B cell (primary cell): ENCODE measurements at regions not wholly inside any gene's neighbourhood (a gene's known extent, or its start where the extent isn't known, plus 50 kb on each side); places are given as distances from the start of the nearest gene placed in this dataset.

Source experiments
- ATAC-seq: fragments of 200-7000 bp; cut with Tn5 transposase; one replicate; pipeline ENCODE4 v1.10.0; 2021; ENCODE audit warnings: low read depth, mild to moderate bottlenecking, moderate number of reproducible peaks, moderate library complexity
- CTCF ChIA-PET: fragments of 350-600 bp; sonication (Branson Sonifier 250); formaldehyde crosslinking; loops from one replicate; lab custom pipeline; 2021; ENCODE audit warnings: antibody characterized with exemption, inconsistent platforms; lab: Charles Lee
- POLR2A ChIA-PET: fragments of 350-600 bp; sonication (Branson Sonifier 250); formaldehyde crosslinking; loops from one replicate; lab custom pipeline; 2021; ENCODE audit warnings: antibody characterized with exemption; lab: Charles Lee
- DNase-seq: peaks from one replicate; pipeline ENCODE4 v3.0.0; 2013
- H2AFZ ChIP-seq: 2 replicates; pipeline ENCODE4 v1.6.1; 2012; ENCODE audit warnings: mild to moderate bottlenecking, low read depth, low read length; ENCODE audit not compliant: insufficient read depth, poor library complexity, severe bottlenecking
- H3K27ac ChIP-seq, 2 donors: 1 replicate in 1 of 2; 2 replicates in 1 of 2; pipeline ENCODE4 v1.5.1; 2012 to 2013; ENCODE audit warnings: low read length in 2 of 2, mild to moderate bottlenecking in 2 of 2, moderate library complexity in 1 of 2
- H3K27me3 ChIP-seq, 4 experiments: fragments of 200-600 bp in 1 of 4; sonication (generic) in 1 of 4; replicated peaks in 1 of 4; 1 replicate in 2 of 4; 2 replicates in 2 of 4; pipeline versions ENCODE4 v1.6.1 to v1.7.0; 2013 to 2016; ENCODE audit warnings: low read length in 3 of 4, mild to moderate bottlenecking in 2 of 4, mixed read lengths in 1 of 4, moderate library complexity in 1 of 4; ENCODE audit not compliant: insufficient read depth in 4 of 4, control insufficient read depth in 3 of 4; ENCODE audit errors: control extremely low read depth in 1 of 4
- H3K36me3 ChIP-seq, 2 experiments: replicated peaks in 1 of 2; 1 replicate in 1 of 2; 2 replicates in 1 of 2; pipeline versions ENCODE4 v1.6.1 to v1.7.1; 2013; ENCODE audit warnings: low read length in 1 of 2; ENCODE audit not compliant: insufficient read depth in 2 of 2, control insufficient read depth in 1 of 2; ENCODE audit errors: control extremely low read depth in 1 of 2, extremely low read depth in 1 of 2
- H3K4me1 ChIP-seq, 2 donors: fragments of 200-600 bp in 1 of 2; sonication (generic) in 1 of 2; 1 replicate in 1 of 2; 2 replicates in 1 of 2; pipeline versions ENCODE4 v1.5.1 to v1.6.1; 2013 to 2017; ENCODE audit warnings: low read length in 2 of 2; ENCODE audit not compliant: control insufficient read depth in 2 of 2, insufficient read depth in 2 of 2
- H3K4me2 ChIP-seq: replicated peaks from 2 replicates; pipeline ENCODE3; 2012; ENCODE audit warnings: mild to moderate bottlenecking, low read depth, low read length; ENCODE audit not compliant: poor library complexity, severe bottlenecking
- H3K4me3 ChIP-seq, 5 experiments: fragments of 200-600 bp in 1 of 5; sonication (generic) in 1 of 5; 1 replicate in 3 of 5; 2 replicates in 2 of 5; pipeline versions ENCODE4 v1.5.1 to v1.7.0; 2011 to 2016; ENCODE audit warnings: low read length in 4 of 5, mild to moderate bottlenecking in 4 of 5, low read depth in 2 of 5, control low read depth in 1 of 5, moderate library complexity in 1 of 5; ENCODE audit not compliant: insufficient read depth in 1 of 5; ENCODE audit errors: control extremely low read depth in 1 of 5, extremely low read depth in 1 of 5
- H3K79me2 ChIP-seq: fragments of 200-600 bp; sonication (generic); one replicate; pipeline ENCODE4 v1.6.0; 2016; ENCODE audit warnings: low read length; ENCODE audit not compliant: control insufficient read depth, insufficient read depth
- H3K9ac ChIP-seq: fragments of 200-600 bp; sonication (generic); 2 replicates; pipeline ENCODE4 v1.6.1; 2017; ENCODE audit warnings: mild to moderate bottlenecking, low read length, moderate library complexity
- H3K9me3 ChIP-seq, 3 donors: one replicate each; pipeline versions ENCODE4 v1.6.1 to v1.7.1; 2013; ENCODE audit warnings: low read length in 2 of 3; ENCODE audit not compliant: control insufficient read depth in 2 of 3, insufficient read depth in 1 of 3; ENCODE audit errors: control extremely low read depth in 1 of 3
- H4K20me1 ChIP-seq: 2 replicates; pipeline ENCODE4 v1.6.0; 2012; ENCODE audit warnings: mild to moderate bottlenecking, low read length; ENCODE audit not compliant: insufficient read depth, control insufficient read depth, poor library complexity, severe bottlenecking
- H3K27ac Mint-ChIP-seq: one replicate; pipeline ENCODE4 v1.8.0; 2021; ENCODE audit warnings: mixed read lengths
- H3K27me3 Mint-ChIP-seq: one replicate; pipeline ENCODE4 v1.8.0; 2021; ENCODE audit warnings: mixed read lengths
- H3K4me1 Mint-ChIP-seq: one replicate; pipeline ENCODE4 v1.8.0; 2021; ENCODE audit warnings: mixed read lengths
- H3K4me3 Mint-ChIP-seq: one replicate; pipeline ENCODE4 v1.8.0; 2021; ENCODE audit warnings: mixed read lengths
- H3K9me3 Mint-ChIP-seq: one replicate; pipeline ENCODE4 v1.8.0; 2022; ENCODE audit warnings: mixed read lengths; ENCODE audit not compliant: insufficient read depth
- EZH2 ChIP-seq: IDR thresholded peaks from 2 replicates; pipeline ENCODE4 v1.6.1; 2012; ENCODE audit warnings: borderline replicate concordance, low read depth, mild to moderate bottlenecking, moderate library complexity, low read length; ENCODE audit not compliant: insufficient read depth, poor library complexity, severe bottlenecking
- WGBS: methylation state at CpG from one replicate; pipeline ENCODE4 v1.1.5; 2013; ENCODE audit warnings: missing lambda C conversion rate; ENCODE audit not compliant: insufficient coverage; 5-methylcytosine and 5-hydroxymethylcytosine counted together
- intact Hi-C: fragments of 100-400 bp; cut with micrococcal nuclease; formaldehyde crosslinking; loops from one replicate; pipeline ENCODE4 v1.10.0; 2022
- TF ChIP-seq, protein P1 (sequence below): fragments of 200-600 bp; IDR thresholded peaks from one replicate; pipeline ENCODE4 v1.8.0; 2022; ENCODE audit warnings: antibody characterized with exemption, mild to moderate bottlenecking

DNA sequence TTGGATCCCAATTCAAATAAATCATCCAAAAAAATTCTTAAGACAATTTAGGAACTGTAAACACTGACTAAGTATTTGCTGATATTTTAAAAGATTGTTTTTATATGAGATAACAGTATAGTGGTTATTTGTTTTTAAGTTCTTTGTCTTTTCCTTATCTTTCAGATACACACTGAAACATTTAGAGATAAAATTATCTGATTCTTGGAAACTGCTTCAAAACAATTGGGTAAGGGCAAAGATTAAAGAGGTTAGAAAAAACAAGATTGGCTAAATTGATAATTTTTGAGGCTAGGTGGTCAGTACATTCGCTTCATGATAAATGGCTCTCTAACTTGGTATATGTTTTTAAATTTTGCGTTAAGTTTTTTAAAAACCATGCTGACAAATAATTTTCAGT, 117.3 kb downstream of the PSMG1 start:
- H3K4me1 ChIP-seq = no peaks in the 10 kb centered on the region
- H3K4me2 ChIP-seq = no peak overlapping the region
- CTCF ChIA-PET = no interaction called here
- no peak for ATAC-seq
- no peak overlapping the region for H3K27ac ChIP-seq
- H3K9ac ChIP-seq = no peak overlapping the region
- intact Hi-C loops = no loop called here
- Mint-ChIP-seq H3K4me1 (no peaks in the 10 kb centered on the region), H3K27ac (no peak overlapping the region), H3K4me3 (no peak overlapping the region), H3K27me3 (peaks cover 3% of the 10 kb centered on the region), H3K9me3 (peaks cover 3% of the 10 kb centered on the region)
- WGBS = no CpG with 5 or more reads among the region's 2 CpGs
- H3K27me3 ChIP-seq = no peaks in the 10 kb centered on the region
- TF ChIP-seq, protein P1, sequence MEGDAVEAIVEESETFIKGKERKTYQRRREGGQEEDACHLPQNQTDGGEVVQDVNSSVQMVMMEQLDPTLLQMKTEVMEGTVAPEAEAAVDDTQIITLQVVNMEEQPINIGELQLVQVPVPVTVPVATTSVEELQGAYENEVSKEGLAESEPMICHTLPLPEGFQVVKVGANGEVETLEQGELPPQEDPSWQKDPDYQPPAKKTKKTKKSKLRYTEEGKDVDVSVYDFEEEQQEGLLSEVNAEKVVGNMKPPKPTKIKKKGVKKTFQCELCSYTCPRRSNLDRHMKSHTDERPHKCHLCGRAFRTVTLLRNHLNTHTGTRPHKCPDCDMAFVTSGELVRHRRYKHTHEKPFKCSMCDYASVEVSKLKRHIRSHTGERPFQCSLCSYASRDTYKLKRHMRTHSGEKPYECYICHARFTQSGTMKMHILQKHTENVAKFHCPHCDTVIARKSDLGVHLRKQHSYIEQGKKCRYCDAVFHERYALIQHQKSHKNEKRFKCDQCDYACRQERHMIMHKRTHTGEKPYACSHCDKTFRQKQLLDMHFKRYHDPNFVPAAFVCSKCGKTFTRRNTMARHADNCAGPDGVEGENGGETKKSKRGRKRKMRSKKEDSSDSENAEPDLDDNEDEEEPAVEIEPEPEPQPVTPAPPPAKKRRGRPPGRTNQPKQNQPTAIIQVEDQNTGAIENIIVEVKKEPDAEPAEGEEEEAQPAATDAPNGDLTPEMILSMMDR = no peak
- no peak for TF ChIP-seq EZH2
- POLR2A ChIA-PET = no interaction called here
- no peak for DNase-seq
- no peak overlapping the region for H3K4me3 ChIP-seq
- no peak overlapping the region for H2AFZ ChIP-seq
- H3K79me2 ChIP-seq = no peaks in the 10 kb centered on the region
- no peaks in the 10 kb centered on the region for H4K20me1 ChIP-seq
- H3K36me3 ChIP-seq = no peaks in the 10 kb centered on the region
- peaks cover 0 to 6% (median 0%) of the 10 kb centered on the region in 3 donors for H3K9me3 ChIP-seq

DNA sequence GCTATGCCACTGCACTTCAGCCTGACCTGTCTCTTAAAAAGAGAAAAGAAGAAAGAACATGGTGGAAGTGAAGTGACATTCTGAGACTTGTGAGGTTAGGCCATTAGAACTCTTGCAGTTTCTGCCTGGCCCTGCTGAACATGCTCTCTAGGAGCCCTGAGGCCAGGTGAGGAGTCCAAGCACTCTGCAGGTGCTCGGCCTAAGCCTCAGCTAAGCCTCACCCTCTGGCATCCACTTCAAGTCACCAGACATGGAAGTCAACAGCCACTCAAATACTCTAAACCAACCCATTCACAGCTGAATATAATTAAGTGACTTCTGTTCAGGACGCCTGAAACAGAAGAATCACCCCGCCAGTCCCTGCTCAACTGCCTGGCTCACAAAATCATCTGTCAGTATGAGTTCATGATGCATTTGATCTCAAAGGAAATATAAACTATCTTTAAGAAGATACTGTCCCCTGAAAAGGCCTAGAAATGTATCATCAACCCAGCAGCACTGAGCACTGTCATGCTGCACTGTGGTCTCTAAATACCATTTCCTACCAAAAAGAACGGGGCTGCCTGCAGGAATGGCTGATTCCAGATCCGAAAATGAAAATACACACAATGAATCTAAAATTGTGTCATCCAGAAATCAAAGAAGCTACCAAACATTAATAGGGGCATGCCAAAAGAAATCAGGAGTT, 118.8 kb downstream of the PSMG1 start:
- 100% methylated on average over 3 of the region's 5 CpGs for WGBS
- H3K4me1 Mint-ChIP-seq = no peaks in the 10 kb centered on the region
- H3K27me3 Mint-ChIP-seq = peaks cover 3% of the 10 kb centered on the region
- Histone ChIP-seq H3K27me3 (no peaks in the 10 kb centered on the region), H3K27ac (no peak overlapping the region), H2AFZ (no peak overlapping the region), H3K9me3 (peaks cover 0 to 6% (median 0%) of the 10 kb centered on the region in 3 donors), H3K9ac (no peak overlapping the region), H3K4me1 (no peaks in the 10 kb centered on the region), H3K4me2 (no peak overlapping the region), H3K4me3 (no peak overlapping the region), H3K79me2 (no peaks in the 10 kb centered on the region), H4K20me1 (no peaks in the 10 kb centered on the region), H3K36me3 (no peaks in the 10 kb centered on the region)
- CTCF ChIA-PET = interaction anchor here (0.7 kb wide), 1 partner anchor 22 kb away, joined by 3 read pairs; no protein-coding TSS in a partner anchor
- intact Hi-C loops = no loop called here
- no peak for DNase-seq
- POLR2A ChIA-PET = no interaction called here
- no peak for TF ChIP-seq EZH2
- TF ChIP-seq, protein P1 = no peak
- peaks cover 3% of the 10 kb centered on the region for H3K9me3 Mint-ChIP-seq
- ATAC-seq = no peak
- H3K27ac Mint-ChIP-seq = no peak overlapping the region
- H3K4me3 Mint-ChIP-seq = no peak overlapping the region
